NCI-H1694 (cell line): ENCODE measurements at regions not wholly inside any gene's neighbourhood (a gene's known extent, or its start where the extent isn't known, plus 50 kb on each side); places are given as distances from the start of the nearest gene placed in this dataset.

Experiments
- DNase-seq: peaks from one replicate; lab custom pipeline; 2025; lab: John Stamatoyannopoulos, UW

- DNase-seq = peak; percentile 31
Observed at GRCh38 chr6:138007014-138007472, 100.2 kb downstream of the PERP start.

DNA sequence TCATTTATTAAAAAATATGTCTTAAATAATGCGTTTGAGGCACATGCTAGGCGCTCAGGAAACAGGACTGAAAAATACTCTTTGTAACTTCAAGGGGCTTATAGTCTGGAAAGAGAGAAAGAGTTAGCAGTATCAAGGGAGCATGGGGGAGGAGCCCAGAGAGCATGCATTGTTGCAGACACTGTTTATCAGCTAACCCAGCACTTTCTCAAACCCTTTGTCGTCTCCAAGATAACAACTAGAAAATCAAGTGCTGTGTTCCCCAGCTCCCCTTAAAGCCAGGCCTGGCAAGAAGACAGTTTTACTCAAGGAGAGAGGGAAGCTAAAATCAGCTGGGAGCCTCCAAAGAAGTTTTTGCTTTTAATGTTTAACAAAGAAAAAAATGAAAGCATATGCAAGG, 98.4 kb downstream of the PERP start:
- DNase-seq = no peak

- no peak for DNase-seq
Observed at GRCh38 chr6:138011413-138011812, 95.8 kb downstream of the PERP start.

DNA sequence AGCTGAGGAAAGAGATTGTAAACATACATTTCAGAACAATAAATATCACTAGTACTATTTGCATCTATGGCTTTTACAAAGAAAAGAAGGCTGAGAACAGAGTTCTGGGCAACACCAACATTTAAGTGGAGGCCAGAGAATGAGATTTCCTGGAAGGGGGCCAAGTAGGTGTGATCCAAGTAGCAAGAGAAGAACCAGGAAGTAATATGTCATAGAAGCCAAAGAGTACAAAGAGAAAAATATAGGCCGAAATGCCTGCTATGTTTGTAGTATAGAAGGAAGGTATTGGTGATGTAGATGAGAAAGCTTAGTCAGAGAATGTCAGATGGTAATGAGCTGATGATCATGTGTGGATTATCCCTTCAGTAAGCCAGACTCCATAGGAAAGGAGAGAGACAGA, 94.5 kb downstream of the PERP start:
- DNase-seq = no peak

GRCh38 chr6:138013959-138014358, 93.3 kb downstream of the PERP start:
- no peak for DNase-seq

DNA sequence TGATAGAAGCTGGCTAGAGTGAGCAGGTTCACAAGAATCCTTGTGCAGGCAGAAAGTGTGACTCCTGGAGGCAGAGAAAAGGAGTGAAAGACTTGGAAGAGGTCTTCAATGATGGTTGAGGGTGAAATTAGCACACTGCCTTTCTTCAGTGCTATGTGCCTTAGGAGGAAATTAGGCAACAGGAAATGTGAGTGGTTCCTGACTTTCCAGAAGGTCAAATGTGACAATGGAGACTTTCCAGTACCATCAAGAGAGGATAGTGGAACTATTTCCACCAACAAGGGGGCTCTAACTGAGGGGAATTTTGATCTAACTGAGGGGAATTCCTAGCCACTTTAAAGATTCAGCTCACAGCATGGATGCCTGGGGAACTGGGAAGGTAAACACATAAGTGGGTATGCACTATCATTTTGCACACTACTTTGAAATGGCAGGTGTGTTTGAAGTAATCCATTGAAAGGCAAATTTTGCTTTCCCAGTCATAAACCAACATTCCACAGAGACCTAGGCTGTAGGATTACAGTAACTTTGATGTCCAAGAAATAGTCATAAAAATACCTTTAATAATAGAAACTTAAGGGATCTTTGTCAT, 90.0 kb downstream of the PERP start:
- DNase-seq = no peak

GRCh38 chr6:138018297-138018696, 88.9 kb downstream of the PERP start:
- no peak for DNase-seq

DNA sequence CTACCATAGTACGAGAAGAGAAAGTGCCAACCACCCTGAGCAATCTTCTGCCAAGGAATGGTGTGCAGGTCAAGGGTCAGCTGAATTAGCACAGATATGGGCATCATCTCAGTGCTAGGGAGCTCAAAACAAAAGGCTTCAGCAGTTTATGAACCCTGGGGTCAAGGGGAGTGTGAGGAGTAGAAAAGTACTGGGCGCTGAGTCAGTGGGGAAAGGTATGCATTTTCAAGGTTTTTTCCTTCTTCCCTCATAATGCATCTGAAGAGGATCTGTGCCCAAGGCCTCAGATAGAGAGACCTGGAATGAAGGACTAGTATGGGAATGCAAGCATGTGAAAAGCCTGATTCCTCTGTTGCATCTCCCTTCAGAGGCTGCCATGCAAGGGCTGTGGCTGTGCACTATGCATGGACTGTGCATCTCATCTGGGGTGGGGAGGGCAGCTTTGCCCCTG, 81.7 kb downstream of the PERP start:
- DNase-seq = no peak

- no peak for DNase-seq
Observed at GRCh38 chr6:138026342-138026741, 80.9 kb downstream of the PERP start.

- no peak for DNase-seq
Observed at GRCh38 chr6:138028893-138029292, 78.3 kb downstream of the PERP start.

GRCh38 chr6:138030872-138031271, 76.3 kb downstream of the PERP start:
- no peak for DNase-seq

DNA sequence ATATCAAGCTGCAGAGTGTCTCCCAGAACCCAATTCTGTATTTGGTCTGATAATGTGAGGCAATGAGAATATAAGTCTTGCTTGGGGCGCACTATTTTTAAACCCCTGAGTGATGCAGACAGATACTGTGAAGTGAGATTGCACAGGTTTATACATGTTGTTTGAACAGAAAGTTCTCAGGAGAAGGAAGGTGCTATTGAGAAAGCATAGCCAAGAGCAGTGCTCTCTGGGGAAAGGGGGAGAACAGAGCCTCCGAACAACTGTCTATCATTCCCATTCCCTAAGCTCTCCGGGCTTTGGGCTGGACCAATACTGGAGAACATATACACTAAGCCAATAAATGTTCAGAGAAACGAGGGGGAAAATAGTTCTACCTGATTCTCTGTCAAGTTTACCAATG, 75.8 kb downstream of the PERP start:
- no peak for DNase-seq

DNA sequence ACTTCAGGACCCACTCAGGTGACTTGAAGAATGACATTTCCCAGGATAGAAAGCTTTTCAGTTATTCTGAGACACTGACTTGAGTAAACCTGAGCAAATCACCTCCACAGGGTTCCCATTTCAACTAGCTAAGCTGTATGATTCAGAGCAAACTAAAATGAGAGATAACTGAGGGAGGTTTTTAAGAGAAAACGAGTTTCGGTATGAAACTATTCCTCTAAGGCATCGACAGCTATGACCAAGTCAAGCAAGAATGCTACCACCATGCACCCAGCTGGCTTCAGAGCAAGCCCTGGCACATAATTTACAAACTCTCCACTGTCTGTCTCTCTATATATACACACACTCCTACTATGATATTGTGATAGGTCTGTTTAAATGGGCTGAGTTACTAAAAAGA, 75.4 kb downstream of the PERP start:
- no peak for DNase-seq

DNA sequence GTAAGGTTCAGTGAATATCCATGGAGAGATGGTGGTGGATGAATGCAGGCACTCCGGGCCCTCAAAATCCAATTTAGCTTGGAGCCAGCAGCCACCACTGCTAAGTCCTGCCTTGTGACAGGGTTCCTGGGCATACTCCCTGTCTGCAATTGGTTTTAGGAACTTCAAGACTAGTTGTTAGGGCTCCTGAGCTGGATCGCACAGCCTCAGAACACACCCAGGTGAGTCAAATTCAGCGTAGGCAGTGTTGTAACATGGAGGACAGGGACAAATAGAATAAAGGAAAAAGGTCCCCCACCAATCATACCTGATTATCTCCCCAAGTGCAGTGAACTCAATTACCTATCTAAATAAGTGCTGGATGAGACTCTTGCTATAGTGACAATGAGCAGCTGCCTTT, 74.6 kb downstream of the PERP start:
- no peak for DNase-seq

DNA sequence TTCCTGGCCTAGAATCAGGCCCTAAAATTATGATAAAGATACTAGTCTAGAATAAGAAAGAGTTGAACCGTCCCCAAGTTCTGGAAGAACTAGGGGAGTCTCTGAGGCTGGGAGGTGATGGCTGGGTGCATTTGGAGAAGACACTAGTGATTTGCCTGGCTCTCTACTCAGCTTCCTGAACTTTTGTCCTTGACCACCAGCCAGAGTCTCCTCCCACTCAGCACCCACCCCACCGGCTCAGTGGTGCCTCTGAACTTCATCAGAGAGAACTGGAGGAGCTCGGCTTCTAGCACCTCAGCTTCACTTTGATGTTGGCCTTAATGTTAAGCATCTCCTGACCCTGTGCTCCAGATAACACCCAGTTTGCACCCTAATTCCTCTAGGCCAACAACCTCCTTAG, 73.0 kb downstream of the PERP start:
- DNase-seq = no peak

DNA sequence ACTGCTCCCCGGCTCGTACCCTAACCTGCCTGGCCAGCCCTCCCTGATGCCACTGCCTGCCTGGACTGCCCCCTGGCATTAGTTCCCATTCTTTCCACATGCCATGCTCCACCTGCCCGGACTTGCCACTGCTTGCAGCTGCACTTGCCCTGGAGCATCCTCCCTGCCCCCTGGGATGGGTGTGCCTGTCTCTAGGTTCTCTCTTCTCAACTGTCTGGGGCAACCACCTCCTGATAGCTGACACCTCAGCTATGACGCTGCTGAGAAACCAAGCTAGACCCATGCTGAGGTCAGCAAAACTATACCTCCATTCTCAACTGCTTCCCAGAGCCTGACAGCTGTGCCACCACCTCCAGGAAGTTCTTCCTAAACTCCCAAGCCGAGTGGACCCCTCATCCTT, 72.1 kb downstream of the PERP start:
- no peak for DNase-seq

DNA sequence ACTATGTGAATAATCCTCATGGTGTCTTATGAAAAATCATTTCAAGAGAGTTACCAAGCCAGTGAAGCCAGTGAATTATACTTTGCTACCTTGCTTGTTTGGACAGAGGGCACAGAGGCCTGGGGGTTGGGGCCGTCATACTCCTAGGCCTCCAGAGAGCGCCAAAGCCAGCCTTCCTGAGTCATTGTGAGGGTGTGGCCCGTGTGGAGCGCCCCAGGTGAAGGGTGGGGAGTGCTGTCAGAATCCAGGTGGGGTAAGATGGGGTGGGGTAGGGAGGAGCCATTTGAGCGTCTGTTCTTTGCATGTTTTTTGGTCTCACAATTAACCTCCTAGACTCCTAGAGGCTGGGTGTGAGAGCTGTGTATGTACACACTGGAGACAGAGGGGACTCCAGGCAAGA, 71.1 kb downstream of the PERP start:
- DNase-seq = no peak

- DNase-seq = no peak
Observed at GRCh38 chr6:138037009-138037504, 70.2 kb downstream of the PERP start.

GRCh38 chr6:138038142-138038870, 68.9 kb downstream of the PERP start:
- DNase-seq = peak; percentile 29
